Kidney tubule cell (primary cell): ENCODE measurements at regions not wholly inside any gene's neighbourhood (a gene's known extent, or its start where the extent isn't known, plus 50 kb on each side); places are given as distances from the start of the nearest gene placed in this dataset.
A peak's percentile ranks its signal among the peaks of the same experiment; 100 is the strongest.

Experiments
- DNase-seq: peaks from one replicate; pipeline ENCODE4 v3.0.0-alpha.2; 2018; ENCODE audit warnings: low spot score

DNA sequence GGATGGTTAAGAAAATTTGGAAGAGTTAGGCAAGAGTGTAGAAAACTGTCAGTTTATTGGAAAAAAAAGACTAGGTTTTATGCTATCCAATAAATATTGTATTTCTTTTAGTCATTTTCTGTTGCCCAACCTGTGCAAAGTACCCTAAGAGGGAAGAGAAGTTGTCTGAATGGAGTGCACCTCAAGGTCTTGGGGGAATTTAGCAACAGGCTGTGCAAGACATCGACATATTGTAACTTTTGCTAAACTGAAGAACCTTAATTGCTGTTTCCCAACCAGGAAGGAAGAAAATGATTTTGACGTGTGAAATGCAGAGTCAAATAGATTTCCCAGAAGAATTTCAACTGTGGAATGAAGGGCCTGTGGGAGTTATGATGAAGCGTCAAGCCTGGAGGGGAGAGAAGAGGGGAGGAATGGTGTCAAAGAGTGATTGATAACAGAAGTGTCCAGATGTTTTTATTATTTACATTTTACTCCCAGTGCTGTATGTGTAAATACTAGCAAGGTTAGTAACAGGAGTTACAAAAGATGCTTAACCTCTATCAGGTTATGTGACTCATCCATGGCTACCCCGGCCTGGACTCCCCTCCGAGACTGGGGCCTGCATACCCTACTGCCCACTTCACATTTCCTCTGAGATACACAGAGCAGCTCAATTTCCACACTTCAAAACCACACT is 246.8 kb downstream of the MYLK4 start:
- no peak for DNase-seq

DNA sequence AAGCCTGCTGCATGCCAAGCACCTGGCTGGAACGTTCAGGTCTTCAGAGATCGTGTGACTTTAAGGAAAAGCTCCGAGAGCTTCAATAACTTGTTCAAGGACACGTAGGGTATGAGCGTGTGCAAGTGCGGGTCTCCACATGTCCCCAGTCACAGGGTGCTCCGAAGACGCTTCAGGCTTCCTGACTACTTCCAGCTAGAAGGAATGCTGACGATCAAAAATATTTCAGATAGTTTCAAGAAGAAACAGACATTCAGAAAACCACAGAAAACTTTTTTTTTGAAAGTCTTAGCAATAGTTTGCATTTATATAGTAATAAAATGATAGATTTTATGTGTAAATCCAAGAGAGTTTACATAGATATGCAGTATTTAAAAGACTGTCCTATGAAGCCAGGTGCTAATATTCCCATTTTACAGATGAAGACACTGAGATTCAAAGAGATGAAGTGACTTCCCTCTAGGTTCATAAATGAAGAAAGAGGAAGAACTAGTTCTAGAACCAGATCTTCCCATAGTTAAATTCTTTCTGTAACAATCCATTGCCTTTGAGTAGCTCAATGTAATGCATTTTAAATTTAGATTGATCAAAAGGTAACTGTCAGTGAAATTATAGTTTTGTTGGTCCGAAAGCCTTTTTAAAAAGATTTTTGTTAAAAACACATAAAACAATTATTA is 247.6 kb downstream of the MYLK4 start:
- no peak for DNase-seq

- DNase-seq = no peak
Observed at GRCh38 chr6:2502096-2502997, 248.4 kb downstream of the MYLK4 start.

GRCh38 chr6:2497922-2498623 is 252.6 kb downstream of the MYLK4 start:
- DNase-seq = peak; percentile 90

GRCh38 chr6:2496291-2496690 is 250.9 kb upstream of the GMDS start:
- DNase-seq = no peak

DNA sequence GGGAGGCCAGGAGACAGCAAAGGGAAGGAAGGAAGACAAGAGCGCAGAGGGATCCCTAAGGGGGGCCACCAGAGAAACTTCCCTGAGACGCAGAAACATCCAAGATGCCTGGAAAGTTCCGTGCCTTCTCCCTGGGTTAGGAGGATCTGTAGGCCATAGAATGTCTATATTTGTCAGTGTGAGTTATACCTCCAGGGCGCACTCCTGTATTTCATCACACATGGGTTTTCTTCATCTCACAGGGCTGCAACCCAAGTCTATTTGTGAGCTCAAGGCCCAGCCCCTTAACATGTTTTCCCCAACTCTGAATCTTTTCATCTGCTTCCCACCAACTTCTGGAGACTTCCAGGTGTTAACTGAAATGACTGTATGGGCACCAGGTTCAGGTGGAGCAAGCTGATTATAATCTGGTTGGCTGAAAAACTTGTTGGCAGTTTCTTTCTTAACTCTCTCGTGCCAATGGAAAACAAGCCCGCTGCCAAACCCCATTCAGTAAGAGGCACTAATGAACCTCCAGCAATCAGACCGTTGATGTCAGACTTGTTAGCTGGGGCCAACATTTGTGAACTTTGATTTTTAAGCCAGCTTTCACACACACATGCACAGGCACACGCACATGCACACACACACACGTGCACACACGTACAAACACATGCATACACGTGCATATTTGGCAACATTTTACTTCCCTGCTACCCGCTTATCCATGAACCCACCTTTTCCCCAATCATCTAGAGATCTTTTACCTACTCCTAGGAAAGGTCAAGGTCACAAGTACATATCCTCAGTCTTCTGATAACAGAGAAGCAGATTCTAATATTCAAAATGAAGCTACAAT is 247.5 kb upstream of the GMDS start:
- no peak for DNase-seq

DNA sequence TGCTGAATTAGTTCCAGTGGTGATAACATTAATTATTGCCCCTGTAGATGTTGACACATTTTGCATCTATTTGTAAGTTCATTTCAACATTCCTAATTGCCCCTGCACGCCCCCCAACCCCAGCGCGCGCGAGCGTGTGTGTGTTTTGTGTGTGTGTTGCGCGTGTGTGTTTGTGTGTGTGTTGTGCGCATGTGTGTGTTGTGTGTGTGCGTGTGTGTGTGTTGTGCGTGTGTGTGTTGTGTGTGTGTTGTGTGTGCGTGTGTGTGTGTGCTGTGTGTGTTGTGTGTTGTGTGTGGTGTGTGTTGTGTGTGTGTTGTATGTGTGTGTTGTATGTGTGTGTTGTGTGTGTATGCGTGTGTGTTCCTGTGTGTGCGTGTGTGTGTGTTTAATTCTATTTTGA is 245.7 kb upstream of the GMDS start:
- DNase-seq = no peak

- no peak for DNase-seq
Observed at GRCh38 chr6:2488578-2488977, 243.2 kb upstream of the GMDS start.

DNA sequence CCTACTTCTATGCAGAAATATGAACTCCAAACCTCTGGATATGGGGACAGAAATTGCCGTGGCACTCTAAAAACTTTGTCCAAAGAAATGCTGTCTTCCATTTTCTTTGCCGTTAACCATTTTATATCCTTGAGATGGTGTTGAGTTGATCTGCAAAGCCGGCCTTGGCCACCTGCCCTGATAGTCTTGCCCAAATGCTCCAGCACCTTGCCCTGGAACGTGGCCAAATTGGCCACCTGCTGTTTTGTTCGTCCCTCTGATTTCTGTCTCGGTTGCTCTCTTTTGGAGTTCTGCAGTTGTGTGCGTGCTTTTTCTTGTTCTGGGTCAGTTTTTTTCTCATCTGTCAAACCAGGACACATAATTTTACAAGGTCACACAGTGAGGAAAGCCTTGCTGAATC is 239.7 kb upstream of the GMDS start:
- no peak for DNase-seq

- DNase-seq = no peak
Observed at GRCh38 chr6:2482773-2483172, 237.4 kb upstream of the GMDS start.

DNA sequence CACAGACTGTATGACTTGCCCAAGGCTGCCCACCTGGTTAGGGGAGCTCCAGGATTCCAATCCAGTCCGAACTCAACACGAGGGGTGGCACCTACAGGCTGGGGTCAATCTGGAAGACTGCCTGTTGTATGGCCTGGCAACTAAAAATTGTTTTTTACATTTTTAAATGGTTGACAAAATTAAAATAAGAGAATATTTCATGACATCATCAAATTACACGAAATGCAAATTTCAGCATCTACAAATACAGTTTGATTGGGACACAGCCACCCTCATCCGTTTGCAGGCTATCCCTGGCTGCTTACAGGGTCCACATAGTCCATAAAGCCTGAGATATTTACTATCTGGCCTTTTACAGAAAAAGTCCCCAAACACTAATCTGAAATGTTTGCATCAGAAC is 235.9 kb upstream of the GMDS start:
- no peak for DNase-seq

GRCh38 chr6:2480267-2480966 is 235.0 kb upstream of the GMDS start:
- DNase-seq = no peak

DNA sequence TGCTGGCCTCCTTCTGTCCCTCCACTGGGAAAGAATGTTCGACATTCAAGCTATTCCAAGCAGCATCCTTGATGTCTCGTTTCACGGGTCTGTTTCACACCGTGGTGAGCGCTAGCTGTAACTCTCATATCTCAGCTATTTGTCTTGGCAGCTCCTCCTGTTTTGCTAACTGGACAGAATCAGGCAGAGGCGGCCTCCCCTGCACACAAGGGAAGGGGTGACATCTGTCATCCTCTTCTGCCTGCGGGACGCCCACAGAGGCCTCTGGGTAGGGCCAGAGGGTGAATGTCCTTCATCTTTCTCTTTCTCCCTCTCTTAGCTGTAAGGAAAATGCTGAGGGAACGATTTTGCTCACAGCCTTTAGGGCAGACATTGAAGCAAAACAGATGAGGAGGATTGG is 232.8 kb upstream of the GMDS start:
- peak; percentile 69 for DNase-seq

DNA sequence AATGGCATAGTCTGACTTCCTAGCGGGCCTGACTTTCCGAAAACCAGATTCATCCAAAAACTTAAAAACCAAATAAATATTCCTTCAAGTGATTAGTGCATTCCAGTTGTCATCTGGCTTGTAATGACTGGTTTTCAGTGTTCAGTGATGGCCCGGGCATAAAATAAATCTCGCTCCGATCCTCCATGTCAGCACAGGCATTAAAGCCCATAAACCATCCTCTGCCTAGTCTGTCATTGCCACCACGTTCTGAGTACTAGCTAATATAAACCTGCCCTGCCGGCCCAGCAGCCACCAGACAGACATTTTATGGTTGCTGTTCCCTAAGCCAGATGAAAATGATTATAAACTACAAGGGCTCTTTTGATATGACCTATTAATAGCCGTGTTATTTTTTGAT is 232.3 kb upstream of the GMDS start:
- DNase-seq = no peak

GRCh38 chr6:2477250-2477649 is 231.8 kb upstream of the GMDS start:
- DNase-seq = no peak

DNA sequence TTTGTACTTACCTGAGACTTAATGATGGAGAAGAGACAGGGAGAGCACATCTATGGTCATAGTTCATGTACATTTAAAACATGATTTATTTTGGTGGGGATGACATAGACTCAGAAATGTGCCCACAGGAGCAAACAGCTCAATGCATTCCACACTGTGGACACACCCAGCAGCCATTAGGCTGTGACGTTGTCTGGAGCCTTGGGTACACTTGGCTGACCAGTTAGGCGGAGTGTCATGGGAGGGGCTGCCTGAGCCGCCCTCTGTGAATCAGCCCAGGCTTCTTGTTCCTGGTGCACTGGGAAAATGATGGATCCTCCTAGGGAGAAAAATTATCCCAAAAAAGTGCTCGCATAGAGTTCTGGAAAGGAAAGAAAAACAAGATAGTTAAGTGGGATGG is 231.0 kb upstream of the GMDS start:
- peak; percentile 80 for DNase-seq

DNA sequence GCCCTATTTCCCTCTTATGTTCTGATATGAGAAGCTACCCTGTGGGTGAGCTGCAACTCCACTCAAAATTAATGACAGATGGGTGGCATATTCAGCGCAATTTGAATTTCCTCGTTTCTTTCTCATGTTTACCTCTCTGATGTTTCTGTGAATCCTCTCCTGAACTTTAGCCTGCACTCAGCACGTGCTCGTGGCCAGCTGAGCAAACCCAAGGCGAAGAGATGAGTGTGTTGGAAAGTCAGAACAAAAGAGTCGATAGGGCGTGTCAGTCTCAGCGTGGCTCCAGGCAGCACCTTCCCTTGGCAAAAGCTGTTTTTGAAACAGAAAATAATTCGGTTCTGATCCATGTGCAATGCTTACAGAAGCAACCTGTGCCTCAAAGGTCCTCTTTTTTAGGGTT is 226.1 kb upstream of the GMDS start:
- no peak for DNase-seq

GRCh38 chr6:2469428-2469827 is 224.0 kb upstream of the GMDS start:
- DNase-seq = no peak

- no peak for DNase-seq
Observed at GRCh38 chr6:2468601-2468955, 223.2 kb upstream of the GMDS start.

DNA sequence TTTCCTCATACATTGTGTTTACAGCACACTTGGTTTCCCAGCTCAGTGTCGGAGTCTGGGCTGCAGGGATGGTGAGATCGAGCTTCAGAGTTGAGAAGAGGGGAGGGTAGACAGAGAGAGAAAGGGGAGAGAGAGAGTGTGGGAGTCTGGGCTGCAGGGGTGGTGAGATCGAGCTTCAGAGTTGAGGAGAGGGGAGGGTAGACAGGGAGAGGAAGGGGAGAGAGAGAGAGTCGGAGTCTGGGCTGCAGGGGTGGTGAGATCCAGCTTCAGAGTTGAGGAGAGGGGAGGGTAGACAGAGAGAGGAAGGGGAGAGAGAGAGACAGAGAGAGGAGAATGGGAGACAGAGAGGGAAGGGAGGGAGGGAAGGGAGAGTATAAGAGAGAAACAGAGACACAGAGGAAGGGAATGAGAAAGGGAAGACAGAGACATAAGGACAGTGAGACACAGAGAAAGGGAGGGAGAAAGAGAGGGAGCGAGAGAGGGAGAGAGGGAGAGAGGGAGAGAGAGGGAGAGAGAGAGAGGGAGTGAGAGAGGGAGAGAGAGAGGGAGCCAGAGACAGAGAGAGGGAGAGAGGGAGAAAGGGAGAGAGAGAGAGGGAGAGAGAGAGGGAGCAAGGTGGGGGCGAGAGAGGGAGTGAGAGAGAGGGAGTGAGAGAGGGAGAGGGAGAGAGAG is 222.7 kb upstream of the GMDS start:
- no peak for DNase-seq
